ENCODE measurements at regions not wholly inside any gene's neighbourhood (a gene's known extent, or its start where the extent isn't known, plus 50 kb on each side); places are given as distances from the start of the nearest gene placed in this dataset.

DNA sequence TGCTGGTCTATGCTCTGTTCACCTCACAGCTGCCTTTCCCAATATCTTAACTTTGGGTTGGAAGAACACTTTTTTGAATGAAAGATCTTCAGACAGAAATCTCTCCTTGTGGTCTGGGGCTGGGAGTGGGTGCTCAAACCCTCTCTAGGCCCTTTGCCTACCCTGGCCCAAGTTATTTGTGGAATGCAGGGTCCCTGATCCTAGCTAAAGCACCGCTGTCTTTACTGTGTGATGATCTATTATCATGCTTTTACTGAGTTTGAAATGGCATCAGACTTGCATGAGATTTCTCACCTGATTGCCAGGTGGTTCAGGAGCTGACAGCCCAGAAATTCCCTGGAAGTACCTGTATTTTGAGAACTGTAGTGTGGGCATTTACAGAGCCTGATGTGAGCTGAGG lies 412.7 kb upstream of the ONECUT1 start:
- ATAC-seq, result no peak
- ChIA-PET RAD21 (ENCODE audit: low non-redundant PET in 1 of 2, low total read pairs in 2 of 2, uncharacterized antibody in 2 of 2, unreplicated experiment in 2 of 2) (no interaction called here), CTCF (no interaction called here), POLR2A (no interaction called here)
- TF ChIP-seq, protein P1, sequence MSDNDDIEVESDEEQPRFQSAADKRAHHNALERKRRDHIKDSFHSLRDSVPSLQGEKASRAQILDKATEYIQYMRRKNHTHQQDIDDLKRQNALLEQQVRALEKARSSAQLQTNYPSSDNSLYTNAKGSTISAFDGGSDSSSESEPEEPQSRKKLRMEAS (IDR thresholded peaks at IDR 0.05), result no peak
- TF ChIP-seq RAD21 (IDR thresholded peaks at IDR 0.05; ENCODE audit: low read depth) (no peak), POLR2AphosphoS5 (IDR thresholded peaks at IDR 0.05; ENCODE audit: low read depth, low read length) (no peak), ZFX (IDR thresholded peaks at IDR 0.05) (no peak), CEBPB (IDR thresholded peaks at IDR 0.05; ENCODE audit: low read depth) (no peak), ELF1 (IDR thresholded peaks at IDR 0.05; ENCODE audit: borderline replicate concordance, low read depth) (no peak), YY1 (IDR thresholded peaks at IDR 0.05; ENCODE audit: extremely low read depth, insufficient replicate concordance, low read depth, low read length) (no peak), JUND (IDR thresholded peaks at IDR 0.05) (no peak), SP1 (IDR thresholded peaks at IDR 0.05; ENCODE audit: low read depth) (no peak)
- TF ChIP-seq, protein P2, sequence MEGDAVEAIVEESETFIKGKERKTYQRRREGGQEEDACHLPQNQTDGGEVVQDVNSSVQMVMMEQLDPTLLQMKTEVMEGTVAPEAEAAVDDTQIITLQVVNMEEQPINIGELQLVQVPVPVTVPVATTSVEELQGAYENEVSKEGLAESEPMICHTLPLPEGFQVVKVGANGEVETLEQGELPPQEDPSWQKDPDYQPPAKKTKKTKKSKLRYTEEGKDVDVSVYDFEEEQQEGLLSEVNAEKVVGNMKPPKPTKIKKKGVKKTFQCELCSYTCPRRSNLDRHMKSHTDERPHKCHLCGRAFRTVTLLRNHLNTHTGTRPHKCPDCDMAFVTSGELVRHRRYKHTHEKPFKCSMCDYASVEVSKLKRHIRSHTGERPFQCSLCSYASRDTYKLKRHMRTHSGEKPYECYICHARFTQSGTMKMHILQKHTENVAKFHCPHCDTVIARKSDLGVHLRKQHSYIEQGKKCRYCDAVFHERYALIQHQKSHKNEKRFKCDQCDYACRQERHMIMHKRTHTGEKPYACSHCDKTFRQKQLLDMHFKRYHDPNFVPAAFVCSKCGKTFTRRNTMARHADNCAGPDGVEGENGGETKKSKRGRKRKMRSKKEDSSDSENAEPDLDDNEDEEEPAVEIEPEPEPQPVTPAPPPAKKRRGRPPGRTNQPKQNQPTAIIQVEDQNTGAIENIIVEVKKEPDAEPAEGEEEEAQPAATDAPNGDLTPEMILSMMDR (IDR thresholded peaks at IDR 0.05 in 2 of 3, conservative IDR thresholded peaks at IDR 0.05 in 1 of 3; ENCODE audit: borderline replicate concordance in 1 of 3, insufficient read depth in 1 of 3, low read depth in 2 of 3, low read length in 2 of 3), result no peak
- Histone ChIP-seq H3K9me2 (ENCODE audit: insufficient read depth) (no peaks in the 10 kb centered on the region), H3K4me3 (replicated peaks in 1 of 2; ENCODE audit: low read depth in 1 of 2, low read length in 2 of 2) (no peak overlapping the region), H3K4me2 (ENCODE audit: low read length) (no peak overlapping the region), H3K27ac (ENCODE audit: low read depth, low read length) (no peak overlapping the region), H2AFZ (ENCODE audit: low read depth, low read length, poor library complexity, severe bottlenecking) (no peak overlapping the region), H3K9me3 (ENCODE audit: control insufficient read depth in 1 of 2, insufficient read depth in 1 of 2, low read depth in 1 of 2, low read length in 2 of 2) (no peaks in the 10 kb centered on the region), H3K27me3 (ENCODE audit: insufficient read depth, low read length) (0 out of 2 replicates have a peak, but pooled peaks cover 3% of the 10 kb centered on the region), H4K20me1 (ENCODE audit: insufficient read depth) (no peaks in the 10 kb centered on the region), H3K9ac (ENCODE audit: low read length) (no peak overlapping the region), H3K4me1 (ENCODE audit: control insufficient read depth in 1 of 2, insufficient read depth in 2 of 2, low read length in 2 of 2) (no peaks in the 10 kb centered on the region), H3K36me3 (ENCODE audit: control insufficient read depth in 1 of 2, insufficient read depth in 2 of 2, low read length in 2 of 2) (no peaks in the 10 kb centered on the region), H3K79me2 (ENCODE audit: insufficient read depth, low read length) (no peaks in the 10 kb centered on the region)
- no peak for DNase-seq (ENCODE audit: low read depth, low spot score)
- intact Hi-C loops (cut with micrococcal nuclease), result no loop called here
- BruUV-seq (replicated peaks), result no TSS peak
